Keratinocyte (primary cell): ENCODE measurements at regions not wholly inside any gene's neighbourhood (a gene's known extent, or its start where the extent isn't known, plus 50 kb on each side); places are given as distances from the start of the nearest gene placed in this dataset.

Source experiments
- DNase-seq: peaks from one replicate; pipeline ENCODE4 v3.0.0-alpha.2; 2011; ENCODE audit warnings: low read depth, missing footprints, low spot score
- FAIRE-seq: peaks from 2 replicates; lab custom pipeline; 2011; peaks lifted over from hg19 to GRCh38; lab: Jason Lieb, UNC
- H2AFZ ChIP-seq: 2 replicates; pipeline ENCODE4 v1.6.0; 2012; ENCODE audit warnings: low read length, control low read depth, inconsistent platforms; ENCODE audit not compliant: control insufficient read depth
- H3K27ac ChIP-seq: 2 replicates; pipeline ENCODE4 v1.5.1; 2011; ENCODE audit warnings: low read length; ENCODE audit not compliant: control insufficient read depth, insufficient read depth
- H3K27me3 ChIP-seq: 3 replicates; pipeline ENCODE4 v1.6.0; 2011; ENCODE audit warnings: low read length; ENCODE audit not compliant: control insufficient read depth, insufficient read depth; ENCODE audit errors: extremely low read depth
- H3K36me3 ChIP-seq, 2 experiments: 2 replicates in 1 of 2; 3 replicates in 1 of 2; pipeline ENCODE4 v1.5.1; 2011; ENCODE audit warnings: low read length in 2 of 2, mild to moderate bottlenecking in 1 of 2; ENCODE audit not compliant: control insufficient read depth in 2 of 2, insufficient read depth in 2 of 2; ENCODE audit errors: extremely low read depth in 1 of 2
- H3K4me1 ChIP-seq: 3 replicates; pipeline ENCODE4 v1.5.1; 2011; ENCODE audit warnings: low read length; ENCODE audit not compliant: control insufficient read depth, insufficient read depth; ENCODE audit errors: extremely low read depth
- H3K4me2 ChIP-seq: 3 replicates; pipeline ENCODE4 v1.6.0; 2011; ENCODE audit warnings: low read depth, low read length; ENCODE audit not compliant: control insufficient read depth, insufficient read depth; ENCODE audit errors: extremely low read depth
- H3K4me3 ChIP-seq, 3 experiments: fragments of 200-600 bp in 1 of 3; sonication (generic) in 1 of 3; 2 replicates in 2 of 3; 3 replicates in 1 of 3; pipeline ENCODE4 v1.5.1; 2011 to 2016; ENCODE audit warnings: low read length in 3 of 3, mild to moderate bottlenecking in 3 of 3, control low read depth in 2 of 3, inconsistent platforms in 1 of 3, low read depth in 1 of 3, mixed read lengths in 1 of 3, mixed run types in 1 of 3, moderate library complexity in 1 of 3; ENCODE audit not compliant: control insufficient read depth in 2 of 3, insufficient read depth in 2 of 3; ENCODE audit errors: extremely low read depth in 1 of 3
- H3K79me2 ChIP-seq: 2 replicates; pipeline ENCODE4 v1.6.0; 2012; ENCODE audit warnings: low read length; ENCODE audit not compliant: control insufficient read depth, insufficient read depth
- H3K9ac ChIP-seq: 3 replicates; pipeline ENCODE4 v1.6.0; 2011; ENCODE audit warnings: low read length; ENCODE audit not compliant: control insufficient read depth, insufficient read depth; ENCODE audit errors: extremely low read depth
- H3K9me1 ChIP-seq: 3 replicates; pipeline ENCODE4 v1.6.0; 2011; ENCODE audit warnings: low read length; ENCODE audit not compliant: control insufficient read depth, insufficient read depth; ENCODE audit errors: extremely low read depth
- H3K9me3 ChIP-seq: 2 replicates; pipeline ENCODE4 v1.5.1; 2012; ENCODE audit warnings: low read depth, low read length; ENCODE audit not compliant: control insufficient read depth
- H4K20me1 ChIP-seq: 3 replicates; pipeline ENCODE4 v1.6.0; 2011; ENCODE audit warnings: low read length; ENCODE audit not compliant: control insufficient read depth, insufficient read depth; ENCODE audit errors: extremely low read depth
- EZH2 ChIP-seq: IDR thresholded peaks from one replicate; pipeline ENCODE4 v1.6.1; 2012; ENCODE audit warnings: inconsistent platforms, mild to moderate bottlenecking, low read length, moderate library complexity
- dilution Hi-C: fragments of 300-500 bp; cut with MboI; formaldehyde crosslinking; loops from one replicate; pipeline ENCODE4 v1.7.0; 2020; ENCODE audit warnings: low sequenced_read_pairs; ENCODE audit not compliant: extremely low pct_ligation_motif_present
- TF ChIP-seq, protein P1 (sequence below), 3 experiments: IDR thresholded peaks in 1 of 3; conservative IDR thresholded peaks in 1 of 3; optimal IDR thresholded peaks in 1 of 3; 2 replicates in 2 of 3; 3 replicates in 1 of 3; pipeline versions ENCODE3 to v1.5.1; 2011; ENCODE audit warnings: low read length in 3 of 3, mild to moderate bottlenecking in 3 of 3, moderate library complexity in 2 of 3, control low read depth in 1 of 3, inconsistent platforms in 1 of 3; ENCODE audit not compliant: insufficient read depth in 2 of 3; ENCODE audit errors: extremely low read depth in 1 of 3

DNA sequence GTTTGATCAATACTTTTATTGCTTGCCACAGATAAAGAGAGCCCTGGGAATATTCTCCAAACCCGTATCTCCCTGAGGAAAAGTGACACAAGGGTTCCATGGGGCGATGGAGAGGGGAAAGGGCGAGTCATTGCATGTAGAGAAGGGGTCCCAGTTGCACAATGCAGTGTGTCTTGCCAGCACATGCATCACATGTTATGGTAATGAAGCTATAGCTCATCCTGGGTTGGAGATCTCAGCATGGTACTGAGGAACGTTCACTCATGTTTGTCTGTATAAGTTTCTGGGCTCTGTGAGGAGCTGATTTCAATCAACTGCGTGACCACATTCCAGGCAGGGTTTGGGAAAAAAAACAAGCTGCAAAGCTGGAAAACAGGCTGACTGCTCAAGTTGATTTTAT is 220.7 kb upstream of the MC4R start:
- dilution Hi-C loops: no loop called here

DNA sequence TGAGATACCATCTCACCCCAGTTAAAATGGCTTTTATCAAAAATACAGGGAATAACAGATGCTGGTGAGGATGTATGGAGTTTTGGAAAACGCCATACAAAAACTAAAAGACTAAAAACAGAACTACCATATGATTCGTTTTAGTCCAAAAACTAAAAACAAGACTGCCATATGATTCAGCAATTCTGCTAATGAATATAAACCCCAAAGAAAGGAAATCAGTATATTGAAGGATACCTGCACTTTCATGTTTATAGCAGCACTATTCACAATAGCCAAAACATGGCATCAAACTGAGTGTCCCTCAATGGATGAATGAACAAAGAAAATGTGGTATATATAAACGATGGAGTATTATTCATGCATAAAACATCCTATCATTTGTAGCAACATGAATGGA is 224.4 kb upstream of the MC4R start:
- H3K36me3 ChIP-seq: no peaks in the 10 kb centered on the region
- no peak overlapping the region for H3K27ac ChIP-seq
- H3K9me1 ChIP-seq: no peaks in the 10 kb centered on the region
- H2AFZ ChIP-seq: no peak overlapping the region
- DNase-seq (no peak), FAIRE-seq (no peak)
- dilution Hi-C loops: no loop called here
- H3K4me1 ChIP-seq: no peaks in the 10 kb centered on the region
- H3K4me3 ChIP-seq: no peak overlapping the region
- no peak overlapping the region for H3K4me2 ChIP-seq
- no peaks in the 10 kb centered on the region for H4K20me1 ChIP-seq
- no peak for TF ChIP-seq EZH2
- TF ChIP-seq, protein P1, sequence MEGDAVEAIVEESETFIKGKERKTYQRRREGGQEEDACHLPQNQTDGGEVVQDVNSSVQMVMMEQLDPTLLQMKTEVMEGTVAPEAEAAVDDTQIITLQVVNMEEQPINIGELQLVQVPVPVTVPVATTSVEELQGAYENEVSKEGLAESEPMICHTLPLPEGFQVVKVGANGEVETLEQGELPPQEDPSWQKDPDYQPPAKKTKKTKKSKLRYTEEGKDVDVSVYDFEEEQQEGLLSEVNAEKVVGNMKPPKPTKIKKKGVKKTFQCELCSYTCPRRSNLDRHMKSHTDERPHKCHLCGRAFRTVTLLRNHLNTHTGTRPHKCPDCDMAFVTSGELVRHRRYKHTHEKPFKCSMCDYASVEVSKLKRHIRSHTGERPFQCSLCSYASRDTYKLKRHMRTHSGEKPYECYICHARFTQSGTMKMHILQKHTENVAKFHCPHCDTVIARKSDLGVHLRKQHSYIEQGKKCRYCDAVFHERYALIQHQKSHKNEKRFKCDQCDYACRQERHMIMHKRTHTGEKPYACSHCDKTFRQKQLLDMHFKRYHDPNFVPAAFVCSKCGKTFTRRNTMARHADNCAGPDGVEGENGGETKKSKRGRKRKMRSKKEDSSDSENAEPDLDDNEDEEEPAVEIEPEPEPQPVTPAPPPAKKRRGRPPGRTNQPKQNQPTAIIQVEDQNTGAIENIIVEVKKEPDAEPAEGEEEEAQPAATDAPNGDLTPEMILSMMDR (optimal IDR thresholded peaks at IDR 0.05 in 1 of 3, IDR thresholded peaks at IDR 0.05 in 1 of 3, conservative IDR thresholded peaks at IDR 0.05 in 1 of 3; ENCODE audit: extremely low read depth in 1 of 3, insufficient read depth in 2 of 3, low read length in 3 of 3): no peak
- no peaks in the 10 kb centered on the region for H3K27me3 ChIP-seq
- no peaks in the 10 kb centered on the region for H3K9me3 ChIP-seq
- H3K79me2 ChIP-seq: no peaks in the 10 kb centered on the region
- H3K9ac ChIP-seq: no peak overlapping the region

More for the DNA sequence above, 220.7 kb upstream of the MC4R start:
- Histone ChIP-seq H2AFZ (no peak overlapping the region), H3K36me3 (no peaks in the 10 kb centered on the region), H3K4me1 (no peaks in the 10 kb centered on the region), H3K79me2 (no peaks in the 10 kb centered on the region), H4K20me1 (no peaks in the 10 kb centered on the region), H3K27me3 (no peaks in the 10 kb centered on the region), H3K27ac (no peak overlapping the region), H3K9me3 (no peaks in the 10 kb centered on the region), H3K9ac (no peak overlapping the region), H3K9me1 (no peaks in the 10 kb centered on the region), H3K4me3 (no peak overlapping the region), H3K4me2 (no peak overlapping the region)
- FAIRE-seq (no peak), DNase-seq (no peak)
- TF ChIP-seq, protein P1 (optimal IDR thresholded peaks at IDR 0.05 in 1 of 3, IDR thresholded peaks at IDR 0.05 in 1 of 3, conservative IDR thresholded peaks at IDR 0.05 in 1 of 3; ENCODE audit: extremely low read depth in 1 of 3, insufficient read depth in 2 of 3, low read length in 3 of 3): no peak
- TF ChIP-seq EZH2: no peak
